Muscle layer of colon (tissue), 2 donors: ENCODE measurements at regions not wholly inside any gene's neighbourhood (a gene's known extent, or its start where the extent isn't known, plus 50 kb on each side); places are given as distances from the start of the nearest gene placed in this dataset.

Experiments used
- H3K27ac ChIP-seq: one replicate; pipeline ENCODE4 v1.7.0; 2013; ENCODE audit warnings: low read depth, mild to moderate bottlenecking, low read length, moderate library complexity
- H3K27me3 ChIP-seq, 2 donors: one replicate each; pipeline ENCODE4 v1.7.0; 2013; ENCODE audit warnings: low read length in 2 of 2, mild to moderate bottlenecking in 2 of 2; ENCODE audit not compliant: insufficient read depth in 2 of 2, control insufficient read depth in 1 of 2
- H3K36me3 ChIP-seq: one replicate; pipeline ENCODE4 v1.7.0; 2013; ENCODE audit warnings: mild to moderate bottlenecking, low read length; ENCODE audit not compliant: insufficient read depth
- H3K4me1 ChIP-seq: one replicate; pipeline ENCODE4 v1.7.0; 2013; ENCODE audit warnings: mild to moderate bottlenecking, low read length; ENCODE audit not compliant: insufficient read depth
- H3K4me3 ChIP-seq, 2 donors: one replicate each; pipeline ENCODE4 v1.7.0; 2013; ENCODE audit warnings: low read length in 2 of 2, low read depth in 1 of 2, mild to moderate bottlenecking in 1 of 2, moderate library complexity in 1 of 2
- H3K9ac ChIP-seq: one replicate; pipeline ENCODE4 v1.7.0; 2013; ENCODE audit warnings: low read length
- H3K9me3 ChIP-seq: one replicate; pipeline ENCODE4 v1.7.0; 2013; ENCODE audit warnings: mild to moderate bottlenecking, low read length
- donor health status: abdominal sarcoma.
- donor health status: Adenocarcinoma of cecum.

DNA sequence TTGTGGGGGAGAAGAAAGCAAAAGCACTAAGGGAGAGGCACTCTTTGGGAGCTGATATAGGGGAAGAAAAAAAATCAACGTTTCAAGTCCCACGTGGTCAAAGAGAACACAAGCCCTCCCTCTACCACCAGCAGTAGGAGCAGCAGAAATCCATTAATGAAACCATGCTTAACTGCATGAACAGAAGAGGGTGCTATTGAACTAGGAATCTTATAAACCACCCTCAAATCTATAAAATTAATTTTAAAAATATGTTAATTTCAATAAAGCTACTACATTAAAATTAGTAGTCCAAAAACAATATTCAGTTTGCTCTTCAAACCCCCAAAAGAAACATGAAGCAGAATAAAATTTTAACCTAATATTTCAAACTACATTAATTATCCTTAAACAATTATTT lies 147.8 kb downstream of the TMEM18 start:
- H3K9me3 ChIP-seq: no peaks in the 10 kb centered on the region
- H3K27me3 ChIP-seq: no peaks in the 10 kb centered on the region
- H3K4me1 ChIP-seq: no peaks in the 10 kb centered on the region
- no peaks in the 10 kb centered on the region for H3K36me3 ChIP-seq
- H3K4me3 ChIP-seq: no peak overlapping the region
- no peak overlapping the region for H3K9ac ChIP-seq
- no peak overlapping the region for H3K27ac ChIP-seq

DNA sequence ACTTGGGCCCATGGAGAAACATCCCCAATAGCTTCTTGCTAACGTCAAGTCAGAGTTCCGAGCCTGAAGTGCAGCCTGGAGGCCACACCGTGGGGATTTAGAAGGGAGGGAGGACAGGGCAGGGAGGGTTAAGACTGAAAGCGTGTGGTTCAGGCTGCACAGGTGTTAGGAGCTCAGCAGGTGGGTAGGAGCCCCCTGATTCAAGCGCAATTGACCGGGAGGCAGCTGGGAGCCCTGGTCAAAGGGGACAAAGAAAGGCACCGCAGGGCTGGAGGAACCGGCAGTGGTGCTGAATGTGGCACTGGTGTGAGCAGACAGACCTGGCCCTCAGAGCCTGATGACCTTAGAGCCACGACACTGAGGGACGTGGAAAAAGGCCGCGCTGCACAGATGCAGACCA lies 149.6 kb downstream of the TMEM18 start:
- no peaks in the 10 kb centered on the region for H3K9me3 ChIP-seq
- H3K27me3 ChIP-seq: no peaks in the 10 kb centered on the region
- no peaks in the 10 kb centered on the region for H3K4me1 ChIP-seq

DNA sequence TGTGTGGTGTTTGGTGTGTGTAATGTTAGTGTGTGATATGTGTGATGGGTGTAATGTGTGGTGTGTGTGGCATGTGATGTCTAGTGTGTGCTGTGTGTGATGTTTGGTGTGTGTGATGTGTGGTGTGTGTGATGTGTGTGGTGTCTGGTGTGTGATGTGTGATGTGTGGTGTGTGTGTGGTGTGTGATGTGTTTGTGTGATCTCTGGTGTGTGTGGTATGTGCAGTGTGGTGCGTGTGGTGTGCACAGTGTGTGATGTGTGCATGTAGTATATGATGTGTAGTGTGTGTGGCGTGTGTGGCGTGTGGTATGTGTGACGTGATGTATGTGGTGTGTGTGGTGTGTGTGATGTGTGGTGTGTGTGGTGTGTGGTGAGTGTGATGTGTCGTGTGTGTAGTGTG lies 150.3 kb downstream of the TMEM18 start:
- no peaks in the 10 kb centered on the region for H3K4me1 ChIP-seq
- no peaks in the 10 kb centered on the region for H3K27me3 ChIP-seq
- no peaks in the 10 kb centered on the region for H3K9me3 ChIP-seq
- no peaks in the 10 kb centered on the region for H3K36me3 ChIP-seq
- H3K9ac ChIP-seq: no peak overlapping the region
- no peak overlapping the region for H3K27ac ChIP-seq
- no peak overlapping the region for H3K4me3 ChIP-seq

More for the DNA sequence above, 149.6 kb downstream of the TMEM18 start:
- Histone ChIP-seq H3K9ac (no peak overlapping the region), H3K36me3 (no peaks in the 10 kb centered on the region), H3K27ac (no peak overlapping the region), H3K4me3 (no peak overlapping the region)

DNA sequence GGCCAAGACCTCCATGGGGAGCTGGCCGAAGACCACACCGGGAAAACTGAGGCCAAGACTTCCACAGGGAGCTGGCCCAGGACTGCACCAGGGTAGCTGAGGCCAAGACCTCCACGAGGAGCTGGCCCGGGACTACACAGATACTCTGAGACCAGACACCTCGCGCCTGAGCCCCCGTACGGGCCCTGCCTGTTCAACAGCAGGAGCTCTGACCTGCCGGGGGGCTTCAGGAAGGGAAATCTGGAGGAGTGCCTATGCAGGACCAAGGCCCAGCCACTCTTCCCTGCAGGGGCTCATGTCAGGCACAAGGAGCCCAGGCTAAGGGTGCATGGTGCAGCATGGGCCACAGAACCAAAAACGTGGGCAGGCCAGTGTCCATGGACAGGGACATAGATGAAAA lies 151.6 kb downstream of the TMEM18 start:
- Histone ChIP-seq H3K27ac (no peak overlapping the region), H3K27me3 (no peaks in the 10 kb centered on the region), H3K9ac (no peak overlapping the region), H3K4me1 (no peaks in the 10 kb centered on the region), H3K9me3 (no peaks in the 10 kb centered on the region), H3K36me3 (no peaks in the 10 kb centered on the region), H3K4me3 (no peak overlapping the region)

DNA sequence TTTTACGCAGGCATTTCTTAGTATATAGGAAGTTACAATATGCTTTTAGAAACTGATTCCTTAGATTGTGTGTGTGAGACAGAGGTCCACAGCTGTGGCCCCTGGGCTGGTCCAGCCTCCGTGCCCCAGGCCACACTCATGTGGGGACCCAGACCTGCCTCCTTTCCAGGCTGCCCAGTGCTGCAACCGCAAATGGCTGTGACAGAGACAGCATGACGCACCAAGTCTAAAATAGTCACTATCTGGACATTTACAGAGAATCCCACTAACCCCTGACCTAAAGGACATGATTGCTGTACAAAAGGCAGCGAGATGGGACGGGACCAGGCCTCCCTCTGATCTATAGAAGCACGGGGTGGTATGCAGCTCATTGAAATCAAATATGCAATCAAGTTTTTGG lies 152.2 kb downstream of the TMEM18 start:
- no peak overlapping the region for H3K27ac ChIP-seq
- no peaks in the 10 kb centered on the region for H3K4me1 ChIP-seq
- no peaks in the 10 kb centered on the region for H3K27me3 ChIP-seq
- H3K36me3 ChIP-seq: no peaks in the 10 kb centered on the region
- H3K4me3 ChIP-seq: no peak overlapping the region
- H3K9me3 ChIP-seq: no peaks in the 10 kb centered on the region
- no peak overlapping the region for H3K9ac ChIP-seq

DNA sequence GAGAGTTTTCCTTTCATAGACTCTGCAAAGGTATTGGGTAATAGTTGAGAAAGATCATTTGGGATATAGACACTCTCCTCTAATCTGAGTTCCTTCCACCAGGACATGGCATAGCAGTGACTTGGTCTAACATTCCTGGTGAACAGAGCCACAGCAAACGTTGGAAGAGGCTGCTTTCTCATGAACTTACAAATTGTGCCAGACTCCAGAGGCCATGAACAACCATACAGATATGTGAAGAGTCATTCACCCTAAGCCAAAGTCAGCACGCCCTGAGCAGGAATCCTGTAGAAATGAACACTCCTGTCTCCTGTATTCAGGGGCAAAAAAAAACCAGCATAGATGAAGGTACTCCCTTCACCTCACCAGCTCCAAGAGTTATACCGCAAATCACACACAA lies 152.8 kb downstream of the TMEM18 start:
- no peak overlapping the region for H3K9ac ChIP-seq
- H3K36me3 ChIP-seq: no peaks in the 10 kb centered on the region
- H3K4me3 ChIP-seq: no peak overlapping the region
- H3K9me3 ChIP-seq: no peaks in the 10 kb centered on the region
- no peaks in the 10 kb centered on the region for H3K4me1 ChIP-seq
- no peak overlapping the region for H3K27ac ChIP-seq
- H3K27me3 ChIP-seq: no peaks in the 10 kb centered on the region

DNA sequence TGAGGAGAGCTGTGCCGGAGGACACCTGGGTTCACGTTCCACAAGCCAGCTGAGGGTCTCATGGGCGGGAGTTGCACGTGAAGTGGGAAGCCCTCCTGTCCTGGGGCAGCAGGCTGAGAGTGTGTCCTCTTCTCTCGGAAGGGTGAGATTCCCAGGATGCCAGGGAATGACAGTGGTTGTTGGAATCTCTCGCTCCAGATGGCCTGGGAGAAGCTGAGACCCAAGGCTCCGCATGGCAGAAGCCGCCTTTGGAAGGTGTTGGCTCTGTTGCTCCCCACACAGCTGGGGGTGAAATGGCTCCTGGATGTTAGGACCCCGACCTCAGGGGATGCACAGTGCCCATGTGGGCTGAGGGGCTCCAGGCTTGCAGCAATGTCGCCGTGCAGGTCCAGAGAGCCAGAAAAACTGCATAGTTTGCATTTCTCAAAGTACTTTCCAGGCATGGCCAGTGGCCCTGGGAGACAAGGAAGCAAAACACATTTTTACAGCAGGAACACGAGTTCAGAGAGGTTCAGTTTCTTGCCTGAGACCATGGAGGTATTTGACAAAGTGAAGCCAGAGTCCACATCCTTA lies 153.4 kb downstream of the TMEM18 start:
- Histone ChIP-seq H3K27me3 (no peaks in the 10 kb centered on the region), H3K4me3 (no peak overlapping the region), H3K36me3 (no peaks in the 10 kb centered on the region), H3K9ac (no peak overlapping the region), H3K27ac (no peak overlapping the region), H3K4me1 (no peaks in the 10 kb centered on the region), H3K9me3 (no peaks in the 10 kb centered on the region)

DNA sequence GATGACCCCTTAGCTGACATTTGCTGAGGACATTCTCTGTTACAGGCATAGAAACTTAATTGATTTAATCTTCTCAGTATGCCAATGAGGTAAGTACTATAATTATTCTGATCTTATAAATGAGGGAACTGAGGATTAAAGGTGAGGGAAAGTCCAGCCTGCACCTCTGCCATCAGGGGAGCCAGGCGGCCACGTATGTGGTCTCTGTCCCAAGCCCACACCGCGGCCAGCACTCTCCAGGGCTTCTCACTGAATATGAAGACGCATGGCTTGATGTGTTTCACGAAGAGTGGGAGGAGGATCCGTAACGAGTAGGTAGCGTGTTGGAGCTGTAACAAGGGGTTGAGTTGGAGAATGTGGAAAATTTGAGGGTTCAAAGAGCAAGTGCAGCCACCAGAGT lies 154.4 kb downstream of the TMEM18 start:
- Histone ChIP-seq H3K9me3 (no peaks in the 10 kb centered on the region), H3K27ac (no peak overlapping the region), H3K36me3 (no peaks in the 10 kb centered on the region), H3K27me3 (no peaks in the 10 kb centered on the region), H3K9ac (no peak overlapping the region), H3K4me1 (no peaks in the 10 kb centered on the region), H3K4me3 (no peak overlapping the region)

DNA sequence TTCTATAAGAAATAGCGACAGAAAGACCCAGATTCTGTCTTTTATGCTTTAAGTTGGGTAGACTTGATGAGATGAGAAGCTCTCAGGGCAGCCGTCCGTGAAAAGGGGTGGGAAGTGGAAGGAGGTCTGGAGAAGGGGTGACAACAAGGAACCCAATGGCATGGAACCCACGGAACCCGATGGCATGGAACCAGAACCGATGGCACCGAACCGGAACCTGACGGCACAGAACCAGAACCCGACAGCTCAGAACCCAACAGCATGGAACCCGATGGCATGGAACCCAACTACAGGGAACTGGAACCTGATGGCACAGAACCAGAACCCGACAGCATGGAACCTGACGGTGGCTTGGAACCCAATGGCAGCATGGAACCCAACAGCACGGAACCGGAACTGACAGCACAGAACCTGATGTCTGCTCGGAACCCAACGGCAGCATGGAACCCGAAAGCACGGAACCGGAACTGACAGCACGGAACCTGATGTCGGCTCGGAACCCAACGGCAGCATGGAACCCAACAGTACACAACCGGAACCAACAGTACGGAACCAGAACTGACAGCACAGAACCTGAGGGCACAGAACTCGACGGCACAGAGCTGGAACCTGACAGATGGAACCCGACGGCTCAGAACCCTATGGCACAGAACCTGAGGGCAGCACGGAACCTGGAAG lies 155.2 kb downstream of the TMEM18 start:
- H3K4me1 ChIP-seq: no peaks in the 10 kb centered on the region
- H3K27ac ChIP-seq: no peak overlapping the region
- H3K4me3 ChIP-seq: no peak overlapping the region
- H3K36me3 ChIP-seq: no peaks in the 10 kb centered on the region
- H3K9me3 ChIP-seq: no peaks in the 10 kb centered on the region
- H3K27me3 ChIP-seq: no peaks in the 10 kb centered on the region
- no peak overlapping the region for H3K9ac ChIP-seq

DNA sequence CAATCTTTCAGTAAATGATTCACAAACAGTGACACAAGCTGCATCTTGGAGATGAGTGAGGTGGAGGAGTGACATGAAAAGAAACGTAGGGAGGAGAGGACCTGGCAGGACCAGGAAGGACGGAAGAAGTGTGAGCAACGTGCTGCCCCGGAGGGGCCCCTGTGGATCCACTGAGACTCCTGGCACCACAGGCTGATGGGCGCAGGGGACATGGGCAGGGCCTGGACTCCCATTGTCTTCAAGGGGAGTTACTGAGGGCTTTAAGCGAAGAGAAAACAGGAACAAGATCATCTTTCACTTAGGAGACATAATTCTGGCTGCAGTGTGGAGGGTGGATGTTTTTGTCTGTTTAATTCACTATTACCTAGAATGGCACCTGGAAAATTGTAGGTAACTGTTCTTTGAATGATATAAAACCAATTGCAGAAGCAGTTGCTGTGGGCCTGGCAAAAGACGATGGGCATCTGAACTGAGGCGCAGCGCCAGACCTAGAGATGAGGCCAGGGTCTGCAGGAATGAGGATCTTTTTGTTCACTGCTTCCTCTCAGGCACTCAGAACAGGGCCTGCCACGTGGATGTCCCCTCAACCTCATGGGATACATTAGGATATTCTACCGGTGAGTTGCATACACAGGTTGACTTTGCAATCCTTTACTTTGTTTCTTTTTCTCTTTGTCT lies 156.4 kb downstream of the TMEM18 start:
- H3K36me3 ChIP-seq: no peaks in the 10 kb centered on the region
- H3K9ac ChIP-seq: no peak overlapping the region
- H3K27ac ChIP-seq: no peak overlapping the region
- no peaks in the 10 kb centered on the region for H3K4me1 ChIP-seq
- no peaks in the 10 kb centered on the region for H3K9me3 ChIP-seq
- H3K4me3 ChIP-seq: no peak overlapping the region
- H3K27me3 ChIP-seq: no peaks in the 10 kb centered on the region

DNA sequence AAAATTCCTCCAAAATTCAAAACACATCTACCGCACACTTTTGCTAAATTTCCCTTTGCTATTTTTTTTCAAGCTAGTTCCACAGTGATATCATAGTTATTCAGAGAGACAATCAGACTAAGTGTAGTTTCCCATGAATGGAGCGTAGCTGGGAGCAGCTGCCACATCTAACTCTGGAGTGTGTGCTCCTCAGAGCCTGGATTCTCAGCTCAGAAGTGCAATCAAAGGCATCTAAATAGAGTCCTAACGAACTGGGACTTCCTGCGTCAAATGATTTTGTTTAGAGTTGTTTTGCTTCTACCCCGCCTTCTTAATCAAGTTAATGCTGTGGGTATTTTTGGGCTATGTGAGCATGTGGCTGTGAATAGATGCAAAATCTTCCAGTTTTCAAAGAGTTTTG lies 160.3 kb downstream of the TMEM18 start:
- Histone ChIP-seq H3K36me3 (no peaks in the 10 kb centered on the region), H3K4me1 (no peaks in the 10 kb centered on the region), H3K27ac (no peak overlapping the region), H3K4me3 (no peak overlapping the region), H3K9ac (no peak overlapping the region), H3K9me3 (no peaks in the 10 kb centered on the region), H3K27me3 (no peaks in the 10 kb centered on the region)

DNA sequence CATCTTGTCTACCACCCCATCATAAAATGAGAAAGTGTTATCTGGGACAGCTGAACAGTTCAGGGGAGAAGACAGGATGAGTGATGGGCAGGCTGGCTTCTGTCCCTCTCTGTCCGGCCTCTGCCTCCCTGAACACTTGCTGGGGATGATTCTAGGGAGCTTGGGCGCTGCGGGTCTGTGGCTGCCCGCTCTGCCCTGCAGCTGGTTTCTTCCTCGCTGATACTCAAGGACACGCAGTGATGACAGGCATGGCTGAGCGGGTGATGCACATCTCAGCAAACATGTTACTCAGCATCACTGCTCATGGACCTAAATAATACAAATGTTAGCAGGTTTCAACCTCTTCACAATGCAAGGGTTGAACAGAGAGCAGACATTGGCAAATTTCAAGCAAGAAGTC lies 161.1 kb downstream of the TMEM18 start:
- H3K27me3 ChIP-seq: no peaks in the 10 kb centered on the region
- H3K27ac ChIP-seq: no peak overlapping the region
- H3K4me3 ChIP-seq: no peak overlapping the region
- H3K9ac ChIP-seq: no peak overlapping the region
- H3K9me3 ChIP-seq: no peaks in the 10 kb centered on the region
- no peaks in the 10 kb centered on the region for H3K36me3 ChIP-seq
- no peaks in the 10 kb centered on the region for H3K4me1 ChIP-seq
